Coronary artery (tissue), 2 donors: ENCODE measurements at regions not wholly inside any gene's neighbourhood (a gene's known extent, or its start where the extent isn't known, plus 50 kb on each side); places are given as distances from the start of the nearest gene placed in this dataset.

ENCODE experiments used
- DNase-seq: peaks from one replicate; pipeline ENCODE4 v3.0.0-alpha.2; 2017; ENCODE audit warnings: low spot score
- H3K27ac ChIP-seq, 2 donors: fragments of 200-600 bp; sonication (generic); one replicate each; pipeline ENCODE4 v1.5.1; 2016 to 2019
- H3K4me3 ChIP-seq: fragments of 200-600 bp; sonication (generic); 2 replicates; pipeline ENCODE4 v1.5.1; 2016; ENCODE audit warnings: mild to moderate bottlenecking, moderate library complexity
- TF ChIP-seq, protein P1 (sequence below): fragments of 200-600 bp; sonication (generic); IDR thresholded peaks from one replicate; pipeline ENCODE4 v1.5.1; 2019; ENCODE audit warnings: antibody characterized with exemption

DNA sequence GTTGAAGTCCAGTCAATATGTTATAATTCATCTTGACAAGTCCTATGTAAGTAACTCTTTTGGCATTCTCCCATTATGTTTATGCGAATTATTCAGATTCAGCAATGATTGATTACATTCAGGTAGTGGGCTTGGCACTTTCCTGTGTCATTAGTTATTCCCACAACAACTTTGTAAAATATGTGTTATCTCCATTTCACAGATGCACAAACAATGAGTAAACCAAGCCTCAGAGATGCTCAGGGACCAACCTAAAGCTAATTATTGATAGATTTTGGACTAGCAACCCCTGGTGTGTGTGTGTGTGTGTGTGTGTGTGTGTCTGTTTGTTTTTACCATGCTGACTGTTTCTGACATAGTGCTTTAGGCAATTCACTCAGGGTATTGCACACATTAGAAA is 371.1 kb upstream of the C1orf87 start:
- TF ChIP-seq, protein P1, sequence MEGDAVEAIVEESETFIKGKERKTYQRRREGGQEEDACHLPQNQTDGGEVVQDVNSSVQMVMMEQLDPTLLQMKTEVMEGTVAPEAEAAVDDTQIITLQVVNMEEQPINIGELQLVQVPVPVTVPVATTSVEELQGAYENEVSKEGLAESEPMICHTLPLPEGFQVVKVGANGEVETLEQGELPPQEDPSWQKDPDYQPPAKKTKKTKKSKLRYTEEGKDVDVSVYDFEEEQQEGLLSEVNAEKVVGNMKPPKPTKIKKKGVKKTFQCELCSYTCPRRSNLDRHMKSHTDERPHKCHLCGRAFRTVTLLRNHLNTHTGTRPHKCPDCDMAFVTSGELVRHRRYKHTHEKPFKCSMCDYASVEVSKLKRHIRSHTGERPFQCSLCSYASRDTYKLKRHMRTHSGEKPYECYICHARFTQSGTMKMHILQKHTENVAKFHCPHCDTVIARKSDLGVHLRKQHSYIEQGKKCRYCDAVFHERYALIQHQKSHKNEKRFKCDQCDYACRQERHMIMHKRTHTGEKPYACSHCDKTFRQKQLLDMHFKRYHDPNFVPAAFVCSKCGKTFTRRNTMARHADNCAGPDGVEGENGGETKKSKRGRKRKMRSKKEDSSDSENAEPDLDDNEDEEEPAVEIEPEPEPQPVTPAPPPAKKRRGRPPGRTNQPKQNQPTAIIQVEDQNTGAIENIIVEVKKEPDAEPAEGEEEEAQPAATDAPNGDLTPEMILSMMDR: no peak

DNA sequence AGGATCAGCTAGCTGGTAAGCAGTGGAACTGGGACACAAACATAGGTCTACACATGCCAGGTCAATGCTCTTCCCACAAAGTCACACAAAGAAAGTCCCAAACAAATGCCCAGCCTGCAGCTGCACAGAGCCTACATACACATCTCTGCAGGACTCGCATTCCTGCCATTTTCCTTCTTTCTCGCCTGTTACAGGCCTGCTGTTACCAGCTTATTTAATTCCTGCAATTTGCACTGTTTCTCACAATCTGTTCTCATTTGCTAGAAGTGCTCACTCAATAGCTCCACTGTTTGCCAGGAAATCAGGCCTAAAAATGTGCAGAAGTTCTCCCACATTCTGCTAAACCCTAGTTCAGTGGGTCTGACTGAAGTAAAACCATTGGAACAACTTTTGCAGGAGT is 362.6 kb upstream of the C1orf87 start:
- TF ChIP-seq, protein P1: no peak
- H3K4me3 ChIP-seq: no peak overlapping the region
- DNase-seq: no peak
- no peak overlapping the region for H3K27ac ChIP-seq

More for the DNA sequence above, 371.1 kb upstream of the C1orf87 start:
- no peak for DNase-seq
- no peak overlapping the region for H3K4me3 ChIP-seq
- no peak overlapping the region for H3K27ac ChIP-seq

DNA sequence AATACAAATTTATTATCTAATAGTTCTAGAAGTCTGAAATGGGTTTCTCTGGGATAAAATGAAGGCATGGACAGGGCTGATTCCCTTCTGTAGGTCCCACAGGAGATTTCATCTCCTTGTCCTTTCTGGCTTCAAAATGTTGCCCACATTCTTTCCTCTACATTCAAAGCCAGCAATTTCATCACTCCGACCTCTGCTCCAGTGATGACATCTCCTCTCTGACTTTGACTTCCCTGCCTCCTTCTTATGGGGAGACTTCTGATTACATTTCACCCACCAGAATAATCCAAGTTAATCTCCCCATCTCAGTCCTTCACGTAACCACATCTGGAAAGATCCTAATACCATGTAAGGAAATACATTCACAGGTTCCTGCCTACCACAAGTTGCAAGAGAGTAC is 358.0 kb upstream of the C1orf87 start:
- no peak overlapping the region for H3K4me3 ChIP-seq
- TF ChIP-seq, protein P1: no peak
- no peak for DNase-seq
- H3K27ac ChIP-seq: no peak overlapping the region

DNA sequence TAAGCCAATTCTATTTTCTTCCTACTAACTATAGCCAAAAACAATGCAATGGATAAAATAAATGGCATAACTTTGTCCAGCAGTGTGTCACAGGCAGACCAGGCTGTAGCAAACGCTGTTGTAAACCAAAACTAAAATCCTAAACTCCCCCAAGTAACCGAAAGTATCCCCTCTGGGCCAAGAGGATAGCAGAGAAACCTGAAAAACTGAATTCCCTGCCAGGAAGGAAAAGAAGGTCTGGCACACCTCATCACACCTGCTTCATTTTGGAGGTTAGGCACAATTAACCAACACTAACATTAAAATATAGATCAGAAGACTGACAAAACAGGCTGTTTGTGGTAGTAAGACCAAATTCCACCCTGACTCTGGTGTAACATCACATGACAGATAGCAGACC is 356.8 kb upstream of the C1orf87 start:
- DNase-seq: no peak
- H3K27ac ChIP-seq: no peak overlapping the region
- TF ChIP-seq, protein P1: no peak

DNA sequence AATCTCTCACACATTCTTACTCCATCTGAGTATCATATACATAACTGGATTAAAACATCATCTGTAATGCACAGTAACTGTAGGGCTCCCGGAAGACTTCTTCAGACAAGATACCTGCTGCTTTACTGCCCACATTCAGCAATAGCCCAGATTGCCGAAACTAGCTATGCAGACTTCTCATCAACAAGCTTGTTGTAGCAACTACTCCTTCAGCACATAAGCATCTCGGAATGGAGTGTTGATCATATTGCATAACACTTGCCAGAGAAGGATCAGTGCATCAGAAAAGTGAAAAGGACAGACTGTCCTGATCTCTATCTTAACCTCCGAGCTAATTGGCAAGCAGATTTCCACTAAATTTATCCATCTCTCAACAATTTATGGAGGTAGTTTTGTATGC is 354.6 kb upstream of the C1orf87 start:
- DNase-seq: no peak
- Histone ChIP-seq H3K4me3 (no peak overlapping the region), H3K27ac (no peak overlapping the region)
- TF ChIP-seq, protein P1: no peak

More for the DNA sequence above, 356.8 kb upstream of the C1orf87 start:
- no peak overlapping the region for H3K4me3 ChIP-seq

DNA sequence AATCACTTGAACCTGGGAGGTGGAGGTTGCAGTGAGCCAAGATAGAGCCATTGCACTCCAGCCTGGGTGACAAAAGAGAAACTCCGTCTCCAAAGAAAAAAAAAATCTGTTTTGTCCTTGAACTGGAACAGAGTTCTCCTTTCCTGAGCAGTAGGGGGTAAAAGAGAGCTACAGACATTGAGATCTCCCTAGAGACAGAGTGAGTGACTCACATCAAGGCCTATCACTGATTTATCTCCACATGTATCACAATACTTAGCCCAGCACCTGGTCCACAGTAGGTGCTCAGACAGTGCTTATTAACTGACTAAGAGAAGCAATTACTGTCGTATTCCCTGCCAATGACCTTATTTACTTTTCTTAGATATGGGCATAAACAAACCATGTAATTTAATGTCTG is 354.1 kb upstream of the C1orf87 start:
- no peak for DNase-seq
- TF ChIP-seq, protein P1: no peak
- H3K4me3 ChIP-seq: no peak overlapping the region
- H3K27ac ChIP-seq: no peak overlapping the region

DNA sequence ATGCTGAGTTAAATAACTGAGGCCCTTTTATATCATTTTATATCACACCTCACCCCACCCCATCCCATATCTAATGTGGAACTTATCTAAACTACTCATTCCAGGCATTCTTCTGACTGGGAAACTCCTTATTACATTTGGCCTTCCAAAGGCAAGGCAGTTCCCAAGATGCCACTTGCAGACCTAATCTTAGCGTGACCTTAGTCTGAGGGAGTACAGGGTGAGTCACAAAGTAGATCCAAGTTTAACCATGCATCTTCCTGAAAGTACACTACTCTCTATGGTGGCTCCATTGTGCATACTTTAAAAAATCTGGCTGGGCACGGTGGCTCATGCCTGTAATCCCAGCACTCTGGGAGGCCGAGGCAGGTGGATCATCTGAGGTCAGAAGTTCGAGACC is 353.6 kb upstream of the C1orf87 start:
- DNase-seq: no peak
- TF ChIP-seq, protein P1: no peak
- Histone ChIP-seq H3K27ac (no peak overlapping the region), H3K4me3 (no peak overlapping the region)
